Fibroblast of the aortic adventitia (primary cell): ENCODE measurements at regions not wholly inside any gene's neighbourhood (a gene's known extent, or its start where the extent isn't known, plus 50 kb on each side); places are given as distances from the start of the nearest gene placed in this dataset.
"Not testable (repeated sequence)": the region's sequence is repeated elsewhere in the genome, so short reads cannot be mapped to it uniquely, and the experiment has no call there.

Source experiments
- DNase-seq: peaks from one replicate; pipeline ENCODE4 v3.0.0-alpha.2; 2010; ENCODE audit warnings: low read depth
- H3K4me3 ChIP-seq: 2 replicates; pipeline ENCODE4 v1.5.1; 2011; ENCODE audit warnings: low read depth, mild to moderate bottlenecking, control low read depth, low read length, moderate library complexity
- TF ChIP-seq, protein P1 (sequence below): IDR thresholded peaks from 2 replicates; pipeline ENCODE4 v1.5.1; 2011; ENCODE audit warnings: mild to moderate bottlenecking, low read length, control low read depth, inconsistent platforms; ENCODE audit not compliant: insufficient read depth

DNA sequence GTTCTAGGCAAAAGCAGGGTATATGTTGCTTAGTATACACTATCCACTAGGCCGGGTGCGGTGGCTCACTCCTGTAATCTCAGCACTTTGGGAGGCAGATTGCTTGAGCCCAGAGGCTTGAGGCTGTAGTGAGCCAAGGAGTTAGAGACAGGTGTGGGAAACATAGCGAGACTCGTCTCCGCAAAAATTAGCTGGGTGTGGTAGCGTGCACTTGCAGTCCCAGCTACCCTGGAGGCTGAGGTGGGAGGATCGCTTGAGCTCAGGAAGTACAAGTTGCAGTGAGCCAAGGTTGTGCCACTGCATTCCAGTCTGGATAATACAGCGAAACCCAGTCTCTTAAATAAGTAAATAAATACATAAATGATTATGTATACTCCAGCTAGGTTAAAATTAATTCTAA lies 245.3 kb downstream of the GOLGA6L6 start:
- not testable (repeated sequence) for H3K4me3 ChIP-seq, DNase-seq

DNA sequence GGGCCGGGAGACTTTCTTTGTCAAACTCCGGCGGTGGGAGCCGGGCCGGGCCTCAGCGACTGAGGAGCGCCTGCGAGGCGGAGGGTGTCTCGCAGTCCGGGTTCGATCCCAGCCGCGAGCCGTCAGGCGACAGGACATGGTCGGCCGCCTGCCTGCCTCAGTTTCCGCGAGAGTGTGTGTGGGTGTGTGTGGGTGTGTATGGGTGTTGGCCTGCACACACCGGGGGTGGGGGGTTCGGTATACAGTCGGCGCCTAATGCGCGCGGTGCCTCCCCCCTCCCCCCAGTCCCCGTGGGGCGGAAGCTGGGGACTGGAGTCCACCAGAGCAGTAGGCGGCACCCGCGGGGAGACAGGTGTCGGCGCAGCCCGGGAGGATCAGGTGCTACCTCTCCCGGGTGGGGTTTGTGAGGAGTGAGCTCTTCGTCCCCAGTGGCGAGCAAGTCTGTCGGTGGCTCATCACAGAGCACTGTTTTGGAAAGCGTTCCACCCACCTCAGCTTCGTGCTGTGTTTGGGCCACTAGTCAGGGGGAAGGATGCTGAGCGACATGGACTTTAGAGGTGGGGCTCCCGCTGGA lies 246.3 kb downstream of the GOLGA6L6 start:
- no peak overlapping the region for H3K4me3 ChIP-seq
- no peak for DNase-seq
- TF ChIP-seq, protein P1, sequence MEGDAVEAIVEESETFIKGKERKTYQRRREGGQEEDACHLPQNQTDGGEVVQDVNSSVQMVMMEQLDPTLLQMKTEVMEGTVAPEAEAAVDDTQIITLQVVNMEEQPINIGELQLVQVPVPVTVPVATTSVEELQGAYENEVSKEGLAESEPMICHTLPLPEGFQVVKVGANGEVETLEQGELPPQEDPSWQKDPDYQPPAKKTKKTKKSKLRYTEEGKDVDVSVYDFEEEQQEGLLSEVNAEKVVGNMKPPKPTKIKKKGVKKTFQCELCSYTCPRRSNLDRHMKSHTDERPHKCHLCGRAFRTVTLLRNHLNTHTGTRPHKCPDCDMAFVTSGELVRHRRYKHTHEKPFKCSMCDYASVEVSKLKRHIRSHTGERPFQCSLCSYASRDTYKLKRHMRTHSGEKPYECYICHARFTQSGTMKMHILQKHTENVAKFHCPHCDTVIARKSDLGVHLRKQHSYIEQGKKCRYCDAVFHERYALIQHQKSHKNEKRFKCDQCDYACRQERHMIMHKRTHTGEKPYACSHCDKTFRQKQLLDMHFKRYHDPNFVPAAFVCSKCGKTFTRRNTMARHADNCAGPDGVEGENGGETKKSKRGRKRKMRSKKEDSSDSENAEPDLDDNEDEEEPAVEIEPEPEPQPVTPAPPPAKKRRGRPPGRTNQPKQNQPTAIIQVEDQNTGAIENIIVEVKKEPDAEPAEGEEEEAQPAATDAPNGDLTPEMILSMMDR: no peak

- no peak overlapping the region for H3K4me3 ChIP-seq
- TF ChIP-seq, protein P1: no peak
- DNase-seq: no peak
These were observed 246.9 kb downstream of the GOLGA6L6 start for GRCh38 chr15:20294651-20295237.

DNA sequence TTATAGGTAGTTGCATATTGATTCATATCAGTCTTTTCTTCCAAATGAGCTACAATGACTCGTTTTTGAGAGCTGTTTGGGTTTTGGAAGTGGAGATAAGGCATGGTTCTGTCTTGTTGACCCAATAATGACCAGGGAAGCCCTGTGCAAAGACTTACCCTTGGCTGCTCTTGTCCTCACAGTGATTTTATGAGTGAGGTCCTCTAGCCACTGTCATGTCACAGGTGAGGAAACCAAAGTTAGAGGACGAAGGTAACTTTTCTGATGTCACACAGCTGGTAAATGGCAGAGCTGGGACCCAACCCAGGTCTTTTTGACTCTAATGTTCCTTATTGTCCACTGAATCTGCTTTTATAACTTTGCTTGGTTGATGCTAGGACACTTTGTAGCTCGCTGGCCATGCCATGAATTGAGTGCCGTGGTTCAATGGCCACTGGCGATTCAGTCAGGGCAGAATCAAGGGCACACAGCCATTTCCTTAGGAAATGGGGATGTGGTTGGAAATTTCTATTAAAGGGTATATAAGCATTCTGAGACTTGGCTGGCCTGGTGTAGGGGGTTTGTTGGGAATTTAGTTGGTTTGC lies 249.1 kb downstream of the GOLGA6L6 start:
- not testable (repeated sequence) for DNase-seq, H3K4me3 ChIP-seq

DNA sequence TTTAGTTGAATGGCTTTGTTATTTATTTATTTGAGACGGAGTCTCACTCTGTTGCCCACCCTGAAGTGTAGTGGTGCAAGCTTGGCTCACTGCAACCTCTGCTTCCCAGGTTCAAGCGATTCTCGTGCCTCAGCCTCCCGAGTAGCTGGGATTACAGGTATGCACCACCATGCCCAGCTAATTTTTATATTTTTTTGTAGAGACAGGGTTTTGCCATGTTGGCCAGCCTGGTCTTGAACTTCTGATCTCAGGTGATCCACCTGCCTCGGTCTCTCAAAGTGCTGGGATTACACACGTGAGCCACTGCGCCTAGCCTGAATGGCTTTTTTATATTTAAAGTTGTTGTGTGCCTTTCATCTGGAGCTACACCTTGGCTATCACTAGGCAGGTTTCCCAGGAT lies 250.0 kb downstream of the GOLGA6L6 start:
- DNase-seq, H3K4me3 ChIP-seq: not testable (repeated sequence)

GRCh38 chr15:20290606-20291005 lies 251.0 kb downstream of the GOLGA6L6 start:
- DNase-seq, H3K4me3 ChIP-seq: not testable (repeated sequence)

DNA sequence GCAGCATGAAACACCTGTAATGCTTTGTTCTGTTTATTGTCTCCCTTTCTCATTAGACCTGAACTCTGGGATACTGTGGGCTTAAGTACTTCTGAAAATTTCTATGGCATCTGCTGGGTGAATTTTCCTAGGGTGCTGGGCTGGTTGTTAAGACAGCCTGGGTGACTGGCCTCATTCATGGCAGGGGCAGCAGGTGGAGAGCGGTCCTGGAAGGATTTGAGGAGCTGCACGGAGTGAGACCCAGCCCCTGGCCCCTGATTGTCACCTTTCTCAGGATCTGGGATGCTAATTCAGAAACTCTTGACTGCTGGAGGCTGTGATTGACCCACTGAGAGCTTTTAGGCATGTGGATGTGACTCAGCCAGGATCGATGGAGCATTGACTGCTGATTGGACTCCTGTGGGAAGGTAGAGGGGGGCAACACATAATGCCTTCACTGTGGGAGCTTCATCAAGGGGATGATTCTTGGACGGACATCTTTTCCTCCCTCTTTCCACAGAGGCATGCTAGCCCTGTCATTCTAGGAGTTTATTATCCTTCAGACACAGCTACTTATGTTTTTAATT lies 252.0 kb downstream of the GOLGA6L6 start:
- not testable (repeated sequence) for H3K4me3 ChIP-seq, DNase-seq

- not testable (repeated sequence) for DNase-seq, H3K4me3 ChIP-seq
These were observed 252.6 kb downstream of the GOLGA6L6 start for GRCh38 chr15:20288800-20289537.

DNA sequence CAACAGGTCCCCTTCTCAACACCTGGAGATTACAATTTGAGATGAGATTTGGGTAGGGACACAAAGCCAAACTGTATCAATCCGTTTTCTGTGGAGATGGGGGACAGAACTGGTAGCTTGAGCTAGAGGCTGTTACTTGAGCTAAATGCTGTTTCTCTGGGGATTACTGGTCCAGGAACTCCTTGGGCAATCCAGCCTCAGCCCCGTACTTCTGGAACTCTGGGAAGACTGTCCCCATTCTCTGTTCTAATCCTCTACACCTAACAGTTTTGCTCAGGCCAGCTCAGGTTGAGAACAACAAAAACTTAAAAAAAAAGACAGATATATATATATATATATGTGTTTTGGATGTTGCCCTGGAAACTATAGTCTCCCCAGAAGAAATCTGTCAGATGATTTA lies 255.0 kb downstream of the GOLGA6L6 start:
- H3K4me3 ChIP-seq, DNase-seq: not testable (repeated sequence)

GRCh38 chr15:20285696-20286300 lies 255.8 kb downstream of the GOLGA6L6 start:
- H3K4me3 ChIP-seq, DNase-seq: not testable (repeated sequence)

- H3K4me3 ChIP-seq, DNase-seq: not testable (repeated sequence)
These were observed 256.6 kb downstream of the GOLGA6L6 start for GRCh38 chr15:20284891-20285535.

GRCh38 chr15:20283651-20284050 lies 257.9 kb downstream of the GOLGA6L6 start:
- not testable (repeated sequence) for DNase-seq, H3K4me3 ChIP-seq

GRCh38 chr15:20282491-20282943 lies 259.1 kb downstream of the GOLGA6L6 start:
- DNase-seq, H3K4me3 ChIP-seq: not testable (repeated sequence)

GRCh38 chr15:20281567-20282275 lies 259.9 kb downstream of the GOLGA6L6 start:
- H3K4me3 ChIP-seq, DNase-seq: not testable (repeated sequence)
